Karpas-422 (cell line): ENCODE measurements at regions not wholly inside any gene's neighbourhood (a gene's known extent, or its start where the extent isn't known, plus 50 kb on each side); places are given as distances from the start of the nearest gene placed in this dataset.

Experiments
- DNase-seq: peaks from one replicate; pipeline ENCODE4 v3.0.0-alpha.2; 2015
- H2AFZ ChIP-seq: fragments of 200-600 bp; sonication (generic); 2 replicates; pipeline ENCODE4 v1.6.1; 2014; ENCODE audit warnings: antibody characterized with exemption, low read length, mixed read lengths
- H3K27ac ChIP-seq: fragments of 200-600 bp; sonication (generic); 2 replicates; pipeline ENCODE4 v1.5.1; 2014; ENCODE audit warnings: mild to moderate bottlenecking, low read length, moderate library complexity
- H3K27me3 ChIP-seq: fragments of 200-600 bp; sonication (generic); 2 replicates; pipeline ENCODE4 v1.6.1; 2014; ENCODE audit warnings: low read length, mixed read lengths
- H3K36me3 ChIP-seq: fragments of 200-600 bp; sonication (generic); 2 replicates; pipeline ENCODE4 v1.6.1; 2014; ENCODE audit warnings: low read length, mixed read lengths; ENCODE audit not compliant: insufficient read depth
- H3K4me1 ChIP-seq: fragments of 200-600 bp; sonication (generic); 2 replicates; pipeline ENCODE4 v1.6.1; 2014; ENCODE audit warnings: mild to moderate bottlenecking, low read length, mixed read lengths
- H3K4me2 ChIP-seq: fragments of 200-600 bp; sonication (generic); 2 replicates; pipeline ENCODE4 v1.6.1; 2014; ENCODE audit warnings: low read length, low read depth, mild to moderate bottlenecking; ENCODE audit not compliant: poor library complexity, severe bottlenecking
- H3K4me3 ChIP-seq: fragments of 200-600 bp; sonication (generic); 2 replicates; pipeline ENCODE4 v1.5.1; 2014; ENCODE audit warnings: mild to moderate bottlenecking, antibody characterized with exemption, low read length, mixed read lengths
- H3K79me2 ChIP-seq: fragments of 200-600 bp; sonication (generic); 2 replicates; pipeline ENCODE4 v1.6.1; 2014; ENCODE audit warnings: mild to moderate bottlenecking, low read length, mixed read lengths
- H3K9ac ChIP-seq: fragments of 200-600 bp; sonication (generic); 2 replicates; pipeline ENCODE4 v1.6.0; 2014; ENCODE audit warnings: low read length
- H3K9me2 ChIP-seq: fragments of 200-600 bp; sonication (generic), shearing (Covaris generic); replicated peaks from 2 replicates; pipeline ENCODE4 v1.6.0; 2014; ENCODE audit warnings: mild to moderate bottlenecking, low read length, moderate library complexity; ENCODE audit not compliant: insufficient read depth
- H3K9me3 ChIP-seq: fragments of 300-700, 200-600 bp; sonication (generic); 2 replicates; pipeline ENCODE4 v1.6.1; 2014; ENCODE audit warnings: low read length, mixed read lengths
- H4K20me1 ChIP-seq: fragments of 200-600 bp; sonication (generic); 2 replicates; pipeline ENCODE4 v1.6.1; 2014; ENCODE audit warnings: mild to moderate bottlenecking, antibody characterized with exemption, low read length, low read depth; ENCODE audit not compliant: insufficient read depth

DNA sequence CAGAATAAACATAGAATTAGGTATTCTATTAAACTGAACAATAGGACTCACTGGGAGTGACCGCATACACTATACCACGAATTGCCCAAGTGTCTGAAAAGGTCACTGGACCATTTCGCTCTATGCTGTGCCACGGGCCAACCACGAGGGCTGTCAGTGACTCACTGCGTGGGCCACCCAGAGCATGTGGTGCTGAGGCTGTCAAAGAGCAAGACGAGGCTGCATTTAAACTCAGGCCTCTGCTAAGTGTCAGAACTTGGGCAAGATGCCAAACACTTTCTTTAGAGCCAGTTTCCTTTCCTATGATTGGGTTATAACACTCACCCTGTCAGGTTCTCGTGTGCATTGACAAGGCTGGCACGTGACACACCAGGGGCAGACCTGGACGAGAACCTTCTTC is 97.5 kb downstream of the SH3YL1 start:
- Histone ChIP-seq H3K79me2 (no peaks in the 10 kb centered on the region), H3K9me3 (no peaks in the 10 kb centered on the region), H3K36me3 (no peaks in the 10 kb centered on the region), H3K4me3 (no peak overlapping the region), H3K4me1 (no peaks in the 10 kb centered on the region), H3K4me2 (no peak overlapping the region), H3K27me3 (no peaks in the 10 kb centered on the region), H3K9ac (no peak overlapping the region), H4K20me1 (no peaks in the 10 kb centered on the region), H2AFZ (no peak overlapping the region), H3K9me2 (no peaks in the 10 kb centered on the region), H3K27ac (no peak overlapping the region)
- no peak for DNase-seq

DNA sequence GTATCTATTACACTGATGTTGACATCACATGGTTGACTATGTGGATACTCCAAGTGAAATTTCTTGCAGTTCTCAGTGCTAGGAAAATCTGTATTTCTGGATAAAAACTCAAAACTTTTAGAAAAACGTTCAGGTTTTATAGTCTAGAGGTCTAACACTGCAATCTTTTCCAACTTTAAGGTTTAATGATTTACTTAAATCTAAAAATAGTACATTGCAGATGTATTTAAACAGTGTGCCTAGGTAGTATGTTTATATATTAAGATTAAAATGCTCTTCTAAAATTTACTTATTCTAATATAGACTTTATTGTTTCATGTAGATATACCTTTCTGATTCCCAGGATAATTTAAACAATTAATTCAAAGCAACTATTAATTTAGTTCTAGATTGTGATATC is 98.3 kb downstream of the SH3YL1 start:
- Histone ChIP-seq H3K79me2 (no peaks in the 10 kb centered on the region), H3K27ac (no peak overlapping the region), H3K9me2 (no peaks in the 10 kb centered on the region), H4K20me1 (no peaks in the 10 kb centered on the region), H2AFZ (no peak overlapping the region), H3K9me3 (no peaks in the 10 kb centered on the region), H3K4me1 (no peaks in the 10 kb centered on the region), H3K4me3 (no peak overlapping the region), H3K9ac (no peak overlapping the region), H3K27me3 (no peaks in the 10 kb centered on the region), H3K4me2 (no peak overlapping the region), H3K36me3 (no peaks in the 10 kb centered on the region)
- DNase-seq = no peak

DNA sequence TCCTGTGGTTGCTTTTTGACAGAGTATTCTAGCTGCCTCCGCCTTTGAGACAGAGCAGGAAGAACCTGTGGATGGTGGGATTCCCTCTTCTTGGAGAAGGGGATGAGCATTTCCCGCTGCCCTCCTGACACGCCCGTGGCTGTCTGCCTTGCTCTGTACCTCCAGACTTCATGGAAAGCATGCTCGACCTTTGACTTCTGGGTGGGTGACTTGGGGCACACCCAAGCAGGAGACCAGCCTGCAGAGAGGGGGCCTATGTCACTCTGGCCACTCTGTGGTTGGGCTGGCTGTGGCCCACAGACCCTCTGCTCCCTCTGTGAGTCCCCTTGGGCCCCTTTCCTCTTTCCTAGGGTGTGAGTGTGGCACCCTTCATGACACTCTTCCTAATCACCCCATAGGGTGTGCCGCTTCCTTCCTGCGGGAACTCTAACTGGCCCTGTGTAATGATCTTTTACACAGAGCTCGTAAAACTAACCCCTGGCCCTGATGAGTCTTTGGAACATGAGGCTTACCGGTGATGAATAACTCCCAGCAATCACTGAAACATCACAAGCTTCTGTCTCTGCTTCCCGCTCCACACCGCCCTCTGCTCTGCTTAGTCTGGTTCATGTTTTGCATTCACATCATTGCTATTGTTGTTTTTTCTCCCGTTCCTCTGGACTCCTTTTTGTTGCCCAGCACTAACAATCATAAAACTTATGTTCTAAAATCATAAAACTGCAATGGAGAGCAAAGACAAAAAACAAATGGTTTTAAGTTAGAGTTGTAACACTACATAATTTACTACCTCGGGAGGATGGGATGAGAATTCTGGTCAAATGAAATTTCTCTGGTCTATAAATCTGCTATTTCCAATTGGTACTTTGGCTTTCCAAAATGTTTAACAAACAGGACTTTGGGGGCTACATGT is 101.1 kb downstream of the SH3YL1 start:
- Histone ChIP-seq H3K36me3 (no peaks in the 10 kb centered on the region), H3K4me1 (no peaks in the 10 kb centered on the region), H3K9me2 (no peaks in the 10 kb centered on the region), H3K27ac (no peak overlapping the region), H3K9ac (no peak overlapping the region), H3K27me3 (no peaks in the 10 kb centered on the region), H2AFZ (no peak overlapping the region), H3K4me3 (no peak overlapping the region), H4K20me1 (no peaks in the 10 kb centered on the region), H3K9me3 (no peaks in the 10 kb centered on the region), H3K79me2 (no peaks in the 10 kb centered on the region), H3K4me2 (no peak overlapping the region)
- peak; percentile 11 for DNase-seq

DNA sequence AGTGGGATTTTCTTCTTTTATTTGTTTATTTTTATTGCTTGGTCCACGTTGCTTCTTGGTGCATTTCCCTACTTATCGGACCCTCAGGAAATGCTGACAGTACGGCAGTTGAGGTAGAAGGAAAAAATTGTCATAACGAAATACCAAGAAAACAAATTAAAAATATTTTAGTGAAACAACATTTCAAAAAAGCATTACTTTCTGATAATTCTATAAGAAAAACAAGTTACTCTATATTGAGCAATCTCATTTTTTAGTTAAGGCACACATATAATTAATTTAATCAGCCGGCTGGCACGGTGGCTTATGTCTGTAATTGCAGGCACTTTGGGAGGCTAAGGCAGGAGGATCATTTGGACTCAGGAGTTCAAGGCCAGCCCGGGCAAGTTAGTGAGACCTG is 102.1 kb downstream of the SH3YL1 start:
- Histone ChIP-seq H4K20me1 (no peaks in the 10 kb centered on the region), H3K27ac (no peak overlapping the region)
- DNase-seq = no peak

DNA sequence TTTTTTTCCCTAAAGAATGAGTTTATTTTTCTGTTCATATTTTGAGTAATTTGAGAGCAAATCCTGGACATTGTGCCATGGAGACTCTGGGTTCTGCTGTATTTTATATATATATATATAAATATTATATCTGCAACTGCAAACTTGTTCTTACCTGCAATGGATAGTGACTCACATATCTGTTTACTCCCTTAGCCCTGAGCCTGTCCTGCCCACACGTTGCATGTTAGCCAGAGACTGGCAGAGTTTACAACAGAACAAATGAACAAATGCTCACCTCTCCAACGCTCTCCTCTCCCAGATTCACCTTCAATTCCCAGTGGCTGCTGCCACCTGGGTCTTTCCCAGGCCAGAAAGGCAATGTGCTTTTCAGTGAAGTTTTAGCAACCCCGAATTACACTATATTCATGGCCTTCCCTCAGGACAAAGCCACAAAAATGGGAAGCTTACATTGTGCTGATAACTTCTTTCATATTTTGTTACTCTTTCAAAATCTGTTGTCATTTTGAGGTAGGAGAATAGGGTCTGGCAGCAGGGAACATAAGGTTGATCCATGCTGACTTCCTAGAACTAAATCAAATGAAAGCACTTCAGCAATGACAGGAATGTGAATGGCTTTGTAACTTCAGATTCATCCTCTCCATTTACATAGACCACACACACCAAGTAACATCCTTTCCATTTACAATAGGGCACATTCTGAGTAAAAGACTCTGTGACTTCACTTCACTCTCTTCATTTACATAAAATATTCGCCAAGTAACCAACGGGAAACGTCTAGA is 105.4 kb upstream of the FAM110C start:
- Histone ChIP-seq H3K4me2 (no peak overlapping the region), H3K27me3 (no peaks in the 10 kb centered on the region)

More for the DNA sequence above, 102.1 kb downstream of the SH3YL1 start:
- H3K36me3 ChIP-seq = no peaks in the 10 kb centered on the region
- H3K79me2 ChIP-seq = no peaks in the 10 kb centered on the region
- H3K4me3 ChIP-seq = no peak overlapping the region
- H3K9me3 ChIP-seq = no peaks in the 10 kb centered on the region
- no peaks in the 10 kb centered on the region for H3K9me2 ChIP-seq
- no peak overlapping the region for H3K9ac ChIP-seq
- no peak overlapping the region for H2AFZ ChIP-seq
- no peaks in the 10 kb centered on the region for H3K4me1 ChIP-seq
- no peak overlapping the region for H3K4me2 ChIP-seq
- H3K27me3 ChIP-seq = no peaks in the 10 kb centered on the region

DNA sequence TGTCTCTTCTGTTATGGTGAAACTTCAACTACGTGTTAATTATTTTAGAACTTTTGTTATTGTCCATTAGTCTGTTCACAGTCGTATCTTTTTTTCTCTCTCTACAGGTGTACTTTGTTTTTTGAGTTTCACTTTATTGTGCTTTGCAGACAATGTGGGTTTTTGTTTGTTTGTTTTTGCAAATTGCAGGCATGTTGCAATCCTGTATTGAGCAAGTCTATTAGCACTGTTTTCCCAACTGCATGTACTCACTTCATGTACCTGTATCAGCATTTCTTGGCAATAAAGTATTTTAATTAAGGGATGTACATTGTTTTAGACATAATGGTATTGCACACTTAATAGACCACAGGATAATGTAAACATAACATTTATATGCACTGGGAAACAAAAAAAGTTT is 99.1 kb upstream of the FAM110C start:
- H3K36me3 ChIP-seq = no peaks in the 10 kb centered on the region
- no peaks in the 10 kb centered on the region for H3K27me3 ChIP-seq
- H4K20me1 ChIP-seq = no peaks in the 10 kb centered on the region
- no peaks in the 10 kb centered on the region for H3K4me1 ChIP-seq
- no peaks in the 10 kb centered on the region for H3K9me3 ChIP-seq
- no peak overlapping the region for H3K9ac ChIP-seq
- DNase-seq = no peak
- H3K79me2 ChIP-seq = no peaks in the 10 kb centered on the region
- H3K4me3 ChIP-seq = no peak overlapping the region
- H3K27ac ChIP-seq = no peak overlapping the region
- no peaks in the 10 kb centered on the region for H3K9me2 ChIP-seq
- no peak overlapping the region for H2AFZ ChIP-seq
- no peak overlapping the region for H3K4me2 ChIP-seq

More for the DNA sequence above, 105.4 kb upstream of the FAM110C start:
- no peaks in the 10 kb centered on the region for H3K9me2 ChIP-seq
- no peak overlapping the region for H3K9ac ChIP-seq
- DNase-seq = peak; percentile 27
- no peaks in the 10 kb centered on the region for H3K79me2 ChIP-seq
- H3K27ac ChIP-seq = no peak overlapping the region
- no peaks in the 10 kb centered on the region for H3K36me3 ChIP-seq
- no peaks in the 10 kb centered on the region for H4K20me1 ChIP-seq
- H3K9me3 ChIP-seq = no peaks in the 10 kb centered on the region
- H3K4me3 ChIP-seq = no peak overlapping the region
- H3K4me1 ChIP-seq = no peaks in the 10 kb centered on the region
- no peak overlapping the region for H2AFZ ChIP-seq

DNA sequence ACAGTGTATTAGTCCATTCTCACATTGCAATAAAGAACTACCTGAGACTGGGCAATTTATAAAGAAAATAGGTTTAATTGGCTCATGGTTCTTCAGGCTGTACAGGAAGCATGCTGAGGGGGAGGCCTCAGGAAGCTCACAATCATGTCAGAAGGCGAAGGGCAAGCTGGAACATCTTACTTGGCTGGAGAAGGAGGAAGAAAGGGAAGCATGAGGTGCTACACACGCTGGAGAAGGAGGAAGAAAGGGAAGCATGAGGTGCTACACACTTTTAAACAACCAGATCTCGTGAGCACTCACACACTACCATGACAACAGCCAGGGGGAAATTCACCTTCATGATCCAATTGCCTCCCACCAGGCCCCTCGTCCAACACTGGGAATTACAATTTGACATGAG is 95.3 kb upstream of the FAM110C start:
- Histone ChIP-seq H3K9me3 (no peaks in the 10 kb centered on the region), H3K4me2 (no peak overlapping the region), H3K27me3 (no peaks in the 10 kb centered on the region), H3K36me3 (no peaks in the 10 kb centered on the region), H3K4me1 (no peaks in the 10 kb centered on the region), H3K9ac (no peak overlapping the region), H4K20me1 (no peaks in the 10 kb centered on the region), H3K4me3 (no peak overlapping the region), H2AFZ (no peak overlapping the region), H3K27ac (no peak overlapping the region), H3K79me2 (no peaks in the 10 kb centered on the region), H3K9me2 (no peaks in the 10 kb centered on the region)
- no peak for DNase-seq

DNA sequence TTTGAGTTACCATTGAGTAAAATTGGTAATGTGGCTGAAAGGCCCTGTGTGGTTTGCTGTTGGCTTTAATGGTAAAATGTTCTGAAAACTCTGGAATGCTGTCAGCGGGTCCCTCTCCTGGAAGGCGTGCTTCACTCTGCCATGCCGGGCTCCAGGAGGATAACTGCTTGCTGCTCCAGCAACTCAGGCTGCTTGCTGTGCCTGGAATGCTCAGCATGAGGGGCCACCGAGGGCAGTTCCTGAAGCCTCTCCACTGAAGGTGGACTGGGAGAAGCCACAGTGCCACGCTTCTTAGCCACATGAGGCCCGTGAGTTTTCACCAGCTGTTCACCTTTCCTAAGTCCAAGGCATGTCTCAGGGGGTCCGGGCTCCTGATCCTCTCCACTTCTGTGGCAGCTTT is 90.4 kb upstream of the FAM110C start:
- Histone ChIP-seq H3K4me3 (no peak overlapping the region), H3K36me3 (no peaks in the 10 kb centered on the region), H3K9me3 (no peaks in the 10 kb centered on the region), H4K20me1 (no peaks in the 10 kb centered on the region), H3K27me3 (no peaks in the 10 kb centered on the region), H3K27ac (no peak overlapping the region), H3K4me1 (no peaks in the 10 kb centered on the region), H3K9ac (no peak overlapping the region), H2AFZ (no peak overlapping the region), H3K79me2 (no peaks in the 10 kb centered on the region), H3K9me2 (no peaks in the 10 kb centered on the region), H3K4me2 (no peak overlapping the region)
- DNase-seq = no peak
